ENCODE measurements at regions not wholly inside any gene's neighbourhood (a gene's known extent, or its start where the extent isn't known, plus 50 kb on each side); places are given as distances from the start of the nearest gene placed in this dataset.
A peak's percentile ranks its signal among the peaks of the same experiment; 100 is the strongest.

DNA sequence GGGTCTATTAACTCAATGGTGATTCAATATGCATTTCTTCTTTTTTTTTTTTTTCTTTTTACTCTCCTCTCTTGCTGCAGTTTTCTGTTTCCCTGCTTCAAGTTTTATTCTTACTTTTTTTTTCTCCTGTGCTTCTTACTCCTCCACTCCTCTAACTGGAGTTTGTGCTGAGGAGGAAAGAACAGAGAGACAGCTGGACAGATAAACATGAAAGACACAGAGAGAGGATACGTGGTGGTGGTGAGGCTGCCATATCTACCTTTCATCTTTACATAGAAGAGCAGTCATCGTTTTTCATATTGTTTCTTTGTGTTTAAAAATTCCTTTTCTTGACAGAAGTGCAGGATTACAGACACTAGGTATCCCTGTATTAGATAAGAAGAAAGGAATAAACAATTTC is 262.8 kb downstream of the OTOL1 start:
- H3K79me2 ChIP-seq (ENCODE audit: low read depth): no peaks in the 10 kb centered on the region
- H3K9me3 Mint-ChIP-seq: no peaks in the 10 kb centered on the region
- H4K20me1 ChIP-seq (ENCODE audit: low read depth): no peaks in the 10 kb centered on the region
- H3K27me3 Mint-ChIP-seq (ENCODE audit: insufficient read depth, low read depth): no peaks in the 10 kb centered on the region
- H3K4me3 Mint-ChIP-seq: no peak overlapping the region
- H2AFZ ChIP-seq (replicated peaks): no peak overlapping the region
- no peak overlapping the region for H3K4me2 ChIP-seq
- no peaks in the 10 kb centered on the region for H3K9me3 ChIP-seq (ENCODE audit: low read depth)
- H3F3A ChIP-seq (ENCODE audit: low read depth): no peaks in the 10 kb centered on the region
- H3K4me1 ChIP-seq: no peaks in the 10 kb centered on the region
- H3K36me3 ChIP-seq: no peaks in the 10 kb centered on the region
- no peak overlapping the region for H3K9ac ChIP-seq
- H3K36me3 Mint-ChIP-seq: no peaks in the 10 kb centered on the region
- DNase-seq (ENCODE audit: low spot score): no peak
- H3K4me1 Mint-ChIP-seq: no peaks in the 10 kb centered on the region
- no peak for TF ChIP-seq EZH2 (IDR thresholded peaks at IDR 0.05)
- TF ChIP-seq EZH2phosphoT487 (IDR thresholded peaks at IDR 0.05): no peak
- H3K4me3 ChIP-seq: no peak overlapping the region
- H3K27ac Mint-ChIP-seq: no peak overlapping the region
- H3K27ac ChIP-seq: no peak overlapping the region
- no peaks in the 10 kb centered on the region for H3K27me3 ChIP-seq

DNA sequence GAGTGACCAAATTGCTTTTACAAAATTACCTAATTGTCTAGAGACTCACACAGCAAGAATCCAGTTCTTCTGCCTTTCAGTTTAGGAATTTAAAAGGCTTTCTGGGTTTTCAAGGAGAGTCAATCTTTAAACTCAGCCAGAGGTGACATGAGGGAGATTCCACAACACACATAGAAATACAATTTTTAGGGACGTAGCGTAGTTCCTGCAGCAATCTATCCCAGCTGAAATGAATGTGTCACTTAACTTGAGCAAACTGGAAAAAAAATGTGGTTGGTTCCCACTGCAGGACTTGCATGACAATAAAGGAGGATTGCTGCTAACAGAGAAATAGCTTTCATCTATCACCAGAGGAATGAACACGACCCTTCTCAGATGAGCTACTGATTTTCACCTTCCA is 269.7 kb downstream of the OTOL1 start:
- Histone ChIP-seq H3K79me2 (ENCODE audit: low read depth) (no peaks in the 10 kb centered on the region), H2AFZ (replicated peaks) (peak overlapping the region; percentile 70), H3K4me2 (no peak overlapping the region), H3K27ac (no peak overlapping the region), H3K9ac (no peak overlapping the region), H3F3A (ENCODE audit: low read depth) (no peaks in the 10 kb centered on the region), H3K4me3 (no peak overlapping the region), H3K36me3 (no peaks in the 10 kb centered on the region), H3K27me3 (no peaks in the 10 kb centered on the region), H3K9me3 (ENCODE audit: low read depth) (no peaks in the 10 kb centered on the region), H4K20me1 (ENCODE audit: low read depth) (no peaks in the 10 kb centered on the region), H3K4me1 (no peaks in the 10 kb centered on the region)
- Mint-ChIP-seq H3K4me3 (no peak overlapping the region), H3K9me3 (no peaks in the 10 kb centered on the region), H3K27ac (no peak overlapping the region), H3K36me3 (no peaks in the 10 kb centered on the region), H3K4me1 (no peaks in the 10 kb centered on the region), H3K27me3 (ENCODE audit: insufficient read depth, low read depth) (no peaks in the 10 kb centered on the region)
- TF ChIP-seq, protein P1, sequence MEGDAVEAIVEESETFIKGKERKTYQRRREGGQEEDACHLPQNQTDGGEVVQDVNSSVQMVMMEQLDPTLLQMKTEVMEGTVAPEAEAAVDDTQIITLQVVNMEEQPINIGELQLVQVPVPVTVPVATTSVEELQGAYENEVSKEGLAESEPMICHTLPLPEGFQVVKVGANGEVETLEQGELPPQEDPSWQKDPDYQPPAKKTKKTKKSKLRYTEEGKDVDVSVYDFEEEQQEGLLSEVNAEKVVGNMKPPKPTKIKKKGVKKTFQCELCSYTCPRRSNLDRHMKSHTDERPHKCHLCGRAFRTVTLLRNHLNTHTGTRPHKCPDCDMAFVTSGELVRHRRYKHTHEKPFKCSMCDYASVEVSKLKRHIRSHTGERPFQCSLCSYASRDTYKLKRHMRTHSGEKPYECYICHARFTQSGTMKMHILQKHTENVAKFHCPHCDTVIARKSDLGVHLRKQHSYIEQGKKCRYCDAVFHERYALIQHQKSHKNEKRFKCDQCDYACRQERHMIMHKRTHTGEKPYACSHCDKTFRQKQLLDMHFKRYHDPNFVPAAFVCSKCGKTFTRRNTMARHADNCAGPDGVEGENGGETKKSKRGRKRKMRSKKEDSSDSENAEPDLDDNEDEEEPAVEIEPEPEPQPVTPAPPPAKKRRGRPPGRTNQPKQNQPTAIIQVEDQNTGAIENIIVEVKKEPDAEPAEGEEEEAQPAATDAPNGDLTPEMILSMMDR (IDR thresholded peaks at IDR 0.05): no peak
- TF ChIP-seq EZH2 (IDR thresholded peaks at IDR 0.05) (no peak), EZH2phosphoT487 (IDR thresholded peaks at IDR 0.05) (no peak)
- DNase-seq (ENCODE audit: low spot score): no peak

DNA sequence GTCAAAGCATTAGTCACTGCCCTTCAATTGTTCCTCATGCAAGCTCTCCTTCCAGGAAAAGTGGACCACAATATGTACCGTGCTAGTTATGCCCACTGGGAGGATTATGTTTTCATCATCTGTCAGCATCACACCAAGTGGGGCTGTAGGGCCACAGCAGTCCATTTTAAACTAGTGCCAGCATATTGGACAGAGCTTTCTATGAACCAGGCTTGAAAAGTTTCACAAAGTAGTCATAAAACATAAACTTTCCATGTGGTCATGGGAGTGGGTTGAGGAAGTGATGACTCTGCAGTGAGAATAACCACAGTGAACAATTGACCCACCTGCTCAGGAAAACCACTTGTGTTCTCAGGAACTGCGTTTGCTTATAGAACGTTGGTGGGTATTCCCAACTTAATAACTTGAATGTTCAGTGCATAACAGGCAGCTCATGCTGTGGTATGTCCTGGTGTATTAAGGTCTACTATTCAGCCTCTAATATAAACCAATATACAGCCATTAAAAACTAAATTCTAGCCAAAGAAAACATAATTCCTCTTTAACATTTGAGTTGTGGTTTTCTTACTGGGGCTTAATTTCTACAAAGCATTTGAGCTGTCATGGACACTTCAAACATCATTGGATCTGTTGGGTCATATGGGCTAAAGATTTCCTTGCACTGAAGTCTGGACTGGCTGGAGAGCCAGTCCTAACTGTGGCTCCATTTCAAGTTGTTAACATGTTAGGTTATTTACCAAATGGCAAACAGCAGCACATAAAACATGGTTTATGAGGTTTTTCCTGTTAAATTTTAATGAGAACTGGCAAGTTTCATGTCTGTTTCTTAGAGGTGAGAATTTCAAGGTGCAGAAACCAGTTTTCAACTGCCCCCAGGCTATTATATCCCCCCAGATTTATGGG is 274.1 kb downstream of the OTOL1 start:
- H3K79me2 ChIP-seq (ENCODE audit: low read depth): no peaks in the 10 kb centered on the region
- DNase-seq (ENCODE audit: low spot score): no peak
- H3K9me3 ChIP-seq (ENCODE audit: low read depth): no peaks in the 10 kb centered on the region
- no peak overlapping the region for H3K4me3 ChIP-seq
- Mint-ChIP-seq H3K9me3 (no peaks in the 10 kb centered on the region), H3K27me3 (ENCODE audit: insufficient read depth, low read depth) (no peaks in the 10 kb centered on the region), H3K36me3 (no peaks in the 10 kb centered on the region), H3K4me3 (no peak overlapping the region), H3K4me1 (no peaks in the 10 kb centered on the region), H3K27ac (no peak overlapping the region)
- H4K20me1 ChIP-seq (ENCODE audit: low read depth): no peaks in the 10 kb centered on the region
- H2AFZ ChIP-seq (replicated peaks): no peak overlapping the region
- H3F3A ChIP-seq (ENCODE audit: low read depth): no peaks in the 10 kb centered on the region
- no peaks in the 10 kb centered on the region for H3K4me1 ChIP-seq
- no peak overlapping the region for H3K4me2 ChIP-seq
- no peaks in the 10 kb centered on the region for H3K36me3 ChIP-seq
- H3K27me3 ChIP-seq: no peaks in the 10 kb centered on the region
- no peak overlapping the region for H3K9ac ChIP-seq
- TF ChIP-seq EZH2 (IDR thresholded peaks at IDR 0.05): no peak
- TF ChIP-seq, protein P1 (IDR thresholded peaks at IDR 0.05): no peak
- no peak for TF ChIP-seq EZH2phosphoT487 (IDR thresholded peaks at IDR 0.05)
- no peak overlapping the region for H3K27ac ChIP-seq

DNA sequence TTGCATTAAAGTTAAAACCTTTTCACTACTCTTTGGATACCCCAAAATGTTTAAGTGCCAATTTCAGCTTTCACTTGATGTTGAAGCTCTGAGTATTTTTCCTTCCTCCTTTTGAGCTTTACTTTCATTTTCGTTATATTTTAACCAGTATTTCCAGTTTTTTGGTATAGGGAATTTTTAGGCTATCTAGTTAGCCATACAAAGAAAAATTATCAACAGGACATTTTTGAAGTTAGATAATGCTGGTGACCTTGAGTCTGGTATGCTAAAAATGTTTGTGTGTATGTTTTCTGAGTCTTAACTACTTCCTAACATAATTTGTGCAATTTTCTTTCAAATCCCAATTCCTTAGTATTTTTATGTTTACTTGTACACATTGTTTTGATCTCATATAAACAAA is 284.8 kb downstream of the OTOL1 start:
- DNase-seq (ENCODE audit: low spot score): no peak
- Histone ChIP-seq H4K20me1 (ENCODE audit: low read depth) (no peaks in the 10 kb centered on the region), H3K4me1 (no peaks in the 10 kb centered on the region), H3K36me3 (no peaks in the 10 kb centered on the region), H3K4me2 (no peak overlapping the region), H3F3A (ENCODE audit: low read depth) (no peaks in the 10 kb centered on the region), H2AFZ (replicated peaks) (no peak overlapping the region), H3K9ac (no peak overlapping the region), H3K27me3 (no peaks in the 10 kb centered on the region), H3K4me3 (no peak overlapping the region), H3K79me2 (ENCODE audit: low read depth) (no peaks in the 10 kb centered on the region), H3K9me3 (ENCODE audit: low read depth) (no peaks in the 10 kb centered on the region), H3K27ac (no peak overlapping the region)
- H3K27ac Mint-ChIP-seq: no peak overlapping the region
- no peaks in the 10 kb centered on the region for H3K4me1 Mint-ChIP-seq
- H3K27me3 Mint-ChIP-seq (ENCODE audit: insufficient read depth, low read depth): no peaks in the 10 kb centered on the region
- TF ChIP-seq EZH2 (IDR thresholded peaks at IDR 0.05) (no peak), EZH2phosphoT487 (IDR thresholded peaks at IDR 0.05) (no peak)
- TF ChIP-seq, protein P1 (IDR thresholded peaks at IDR 0.05): no peak
- peaks cover 3% of the 10 kb centered on the region for H3K9me3 Mint-ChIP-seq
- no peak overlapping the region for H3K4me3 Mint-ChIP-seq
- no peaks in the 10 kb centered on the region for H3K36me3 Mint-ChIP-seq
